SK-N-MC (cell line): ENCODE measurements at regions not wholly inside any gene's neighbourhood (a gene's known extent, or its start where the extent isn't known, plus 50 kb on each side); places are given as distances from the start of the nearest gene placed in this dataset.

Experiments used
- EZH2 ChIP-seq: fragments of 200-600 bp; sonication (generic); IDR thresholded peaks from one replicate; pipeline ENCODE4 v1.6.1; 2017; ENCODE audit warnings: antibody characterized with exemption
- FOXP2 ChIP-seq: optimal IDR thresholded peaks from 2 replicates; pipeline ENCODE3; 2011; ENCODE audit warnings: mild to moderate bottlenecking, moderate library complexity; ENCODE audit not compliant: insufficient read depth; ENCODE audit errors: extremely low read length, control extremely low read depth
- POLR2AphosphoS5 ChIP-seq: IDR thresholded peaks from 2 replicates; pipeline ENCODE4 v1.6.1; 2012; ENCODE audit warnings: mild to moderate bottlenecking, low read depth, low read length, borderline replicate concordance

DNA sequence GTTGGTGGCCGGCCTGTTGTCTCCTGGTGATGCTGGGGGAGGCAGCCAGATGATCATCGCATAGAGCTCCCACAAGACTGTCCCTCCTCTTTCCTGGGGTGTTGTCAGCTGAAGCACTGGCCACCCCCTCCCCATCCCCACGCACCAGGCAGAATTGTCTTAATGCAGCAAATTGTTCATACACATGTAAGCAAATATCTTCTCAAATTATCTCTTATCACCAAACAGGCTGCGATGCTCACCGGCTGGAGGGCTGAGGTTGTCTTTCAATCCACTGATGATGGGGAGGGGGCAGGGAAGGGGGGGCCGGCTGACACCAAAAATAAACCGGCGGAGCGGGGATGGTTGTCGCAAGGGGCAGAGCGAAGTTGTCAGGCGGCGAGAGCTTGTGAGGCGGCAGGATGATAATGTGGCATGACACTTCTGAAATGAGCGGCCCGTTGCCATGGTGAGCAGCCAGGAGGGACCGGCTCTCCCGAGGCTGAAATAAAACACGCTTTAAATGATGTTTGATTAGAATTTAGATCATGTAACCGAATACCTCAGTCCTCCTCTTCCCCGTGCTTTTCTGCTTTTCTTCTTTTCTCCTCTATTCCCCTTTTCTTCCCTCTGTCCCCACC lies 59.8 kb downstream of the MRM1 start:
- TF ChIP-seq POLR2AphosphoS5 (no peak), FOXP2 (no peak), EZH2 (no peak)
